K562 (cell line): ENCODE measurements at regions not wholly inside any gene's neighbourhood (a gene's known extent, or its start where the extent isn't known, plus 50 kb on each side); places are given as distances from the start of the nearest gene placed in this dataset.

Experiments
- ATAC-seq: fragments of 200-7000 bp; cut with Tn5 transposase; 3 replicates; pipeline ENCODE4 v1.9.1; 2020; ENCODE audit warnings: moderate library complexity
- BruUV-seq: library from RNA; stranded (reverse); fragments of 400-500 nt; replicated peaks from 2 replicates; lab custom pipeline; 2021; lab: Mats Ljungman, UMichigan
- CTCF ChIA-PET: fragments of 300-600 bp; formaldehyde crosslinking; extraction: SDS; loops from one replicate; lab custom pipeline; 2021; ENCODE audit warnings: low intra/inter-chr PET ratio; lab: Yijun Ruan, JAX
- POLR2A ChIA-PET: fragments of 300-600, 350-650 bp; sonication (Branson Sonifier 250); formaldehyde crosslinking; extraction: SDS; loops from one replicate; lab custom pipeline; 2021; ENCODE audit warnings: antibody characterized with exemption, inconsistent platforms; lab: Yijun Ruan, JAX
- DNase-seq, 4 experiments: peaks; one replicate each; pipeline versions ENCODE4 v3.0.0 to v3.0.0-alpha.2; 2011 to 2018; ENCODE audit warnings: low spot score in 3 of 4, mixed read lengths in 3 of 4; ENCODE audit errors: extremely low read depth in 1 of 4
- FAIRE-seq: peaks from 2 replicates; lab custom pipeline; 2011; peaks lifted over from hg19 to GRCh38; lab: Jason Lieb, UNC
- H2AFZ ChIP-seq: 2 replicates; pipeline ENCODE4 v1.6.0; 2011; ENCODE audit warnings: low read depth, low read length, control low read depth, inconsistent platforms
- H3K27ac ChIP-seq: fragments of 200-600 bp; 3 replicates; pipeline ENCODE4 v1.8.0; 2011; ENCODE audit warnings: low read depth, mild to moderate bottlenecking, control low read depth, inconsistent platforms, low read length, moderate library complexity, mixed read lengths; ENCODE audit errors: extremely low read depth
- H3K27me3 ChIP-seq, 2 experiments: fragments of 300-600 bp in 1 of 2; 2 replicates in 1 of 2; 3 replicates in 1 of 2; pipeline versions ENCODE4 v1.6.0 to v1.8.0; 2011; ENCODE audit warnings: inconsistent platforms in 2 of 2, low read length in 2 of 2, mild to moderate bottlenecking in 1 of 2, mixed read lengths in 1 of 2, moderate library complexity in 1 of 2; ENCODE audit not compliant: control insufficient read depth in 2 of 2, insufficient read depth in 2 of 2
- H3K36me3 ChIP-seq: fragments of 300-600 bp; 3 replicates; pipeline ENCODE4 v1.8.0; 2011; ENCODE audit warnings: mild to moderate bottlenecking, low read length, inconsistent platforms; ENCODE audit not compliant: control insufficient read depth, insufficient read depth
- H3K4me1 ChIP-seq, 2 experiments: fragments of 200-600 bp in 1 of 2; replicated peaks in 1 of 2; 2 replicates in 1 of 2; 3 replicates in 1 of 2; pipeline versions ENCODE4 v1.5.1 to v1.8.0; 2011; ENCODE audit warnings: inconsistent platforms in 2 of 2, low read length in 2 of 2, mild to moderate bottlenecking in 1 of 2, mixed read lengths in 1 of 2, moderate library complexity in 1 of 2; ENCODE audit not compliant: control insufficient read depth in 2 of 2, insufficient read depth in 2 of 2
- H3K4me2 ChIP-seq: 2 replicates; pipeline ENCODE4 v1.6.1; 2011; ENCODE audit warnings: low read length, control low read depth, inconsistent platforms, mixed read lengths; ENCODE audit not compliant: insufficient read depth
- H3K4me3 ChIP-seq: fragments of 200-600 bp; sonication (generic), shearing (Covaris generic); 2 replicates; pipeline ENCODE4 v1.5.1; 2016; ENCODE audit warnings: control low read depth, inconsistent platforms
- H3K79me2 ChIP-seq: fragments of 200-600 bp; 3 replicates; pipeline ENCODE4 v1.8.0; 2011; ENCODE audit warnings: low read length, inconsistent platforms; ENCODE audit not compliant: control insufficient read depth, insufficient read depth
- H3K9ac ChIP-seq, 2 experiments: 2 replicates each; pipeline versions ENCODE4 v1.6.0 to v1.6.1; 2011; ENCODE audit warnings: low read depth in 2 of 2, low read length in 2 of 2, control low read depth in 1 of 2, inconsistent platforms in 1 of 2, mild to moderate bottlenecking in 1 of 2, mixed read lengths in 1 of 2; ENCODE audit not compliant: insufficient read depth in 1 of 2
- H3K9me1 ChIP-seq: one replicate; pipeline ENCODE4 v1.6.0; 2011; ENCODE audit warnings: inconsistent platforms, mild to moderate bottlenecking, low read length, moderate library complexity; ENCODE audit not compliant: control insufficient read depth, insufficient read depth
- H3K9me3 ChIP-seq: replicated peaks from 2 replicates; pipeline ENCODE4 v1.5.1; 2011; ENCODE audit warnings: low read depth, low read length, inconsistent platforms; ENCODE audit not compliant: control insufficient read depth, insufficient read depth
- H4K20me1 ChIP-seq: replicated peaks from 2 replicates; pipeline ENCODE4 v1.6.1; 2011; ENCODE audit warnings: low read length, inconsistent platforms, mixed read lengths; ENCODE audit not compliant: control insufficient read depth, insufficient read depth
- CTBP1 ChIP-seq: fragments of 450-650 bp; IDR thresholded peaks from 2 replicates; pipeline ENCODE4 v1.6.1; 2016; ENCODE audit warnings: borderline replicate concordance
- E2F8 ChIP-seq: fragments of 450-650 bp; IDR thresholded peaks from 2 replicates; pipeline ENCODE4 v1.7.1; 2018; ENCODE audit warnings: mild to moderate bottlenecking, low read depth; ENCODE audit not compliant: partially characterized antibody
- GABPA ChIP-seq: fragments of 200-800 bp; sonication (Bioruptor generic); conservative IDR thresholded peaks from 2 replicates; pipeline ENCODE4 v1.6.1; 2016; ENCODE audit warnings: low read depth, missing genetic modification characterization, missing compliant biosample characterization
- HMG20B ChIP-seq: fragments of 250-450 bp; sonication (Bioruptor Pico); IDR thresholded peaks from 2 replicates; pipeline ENCODE4 v1.5.0; 2021; ENCODE audit warnings: mild to moderate bottlenecking
- KDM5B ChIP-seq: fragments of 200-600 bp; sonication (generic); IDR thresholded peaks from 2 replicates; pipeline ENCODE4 v1.6.1; 2012; ENCODE audit warnings: low read depth, mild to moderate bottlenecking, moderate library complexity, low read length, control low read depth, inconsistent platforms; ENCODE audit not compliant: insufficient replicate concordance
- MBD1 ChIP-seq: fragments of 250-450 bp; sonication (Bioruptor Pico); IDR thresholded peaks from 2 replicates; pipeline ENCODE4 v1.8.0; 2022; ENCODE audit warnings: inconsistent platforms
- MTA3 ChIP-seq: fragments of 450-650 bp; formaldehyde crosslinking; IDR thresholded peaks from 2 replicates; pipeline ENCODE4 v1.6.1; 2017; ENCODE audit warnings: mild to moderate bottlenecking, borderline replicate concordance
- SOX6 ChIP-seq: fragments of 450-650 bp; IDR thresholded peaks from 2 replicates; pipeline ENCODE4 v1.6.1; 2014; ENCODE audit warnings: mild to moderate bottlenecking
- TEAD2 ChIP-seq: fragments of 450-650 bp; IDR thresholded peaks from 2 replicates; pipeline ENCODE4 v1.6.1; 2016; ENCODE audit warnings: missing genetic modification characterization, control low read depth, missing compliant biosample characterization
- THRAP3 ChIP-seq: fragments of 450-650 bp; IDR thresholded peaks from 2 replicates; pipeline ENCODE4 v1.6.1; 2016; ENCODE audit warnings: mild to moderate bottlenecking, inconsistent platforms, borderline replicate concordance
- VEZF1 ChIP-seq: fragments of 200-800 bp; sonication (Bioruptor generic); IDR thresholded peaks from 2 replicates; pipeline ENCODE4 v1.6.1; 2017; ENCODE audit warnings: missing genetic modification characterization, missing compliant biosample characterization
- ZKSCAN3 ChIP-seq: fragments of 250-450 bp; sonication (Bioruptor Pico); IDR thresholded peaks from 2 replicates; pipeline ENCODE4 v1.4.0; 2020
- ZNF174 ChIP-seq: fragments of 250-450 bp; sonication (Bioruptor Pico); IDR thresholded peaks from 2 replicates; pipeline ENCODE4 v1.4.0; 2020; ENCODE audit warnings: mild to moderate bottlenecking
- ZNF589 ChIP-seq: fragments of 200-800 bp; sonication (Bioruptor generic); IDR thresholded peaks from 2 replicates; pipeline ENCODE4 v1.6.1; 2016; ENCODE audit warnings: low read depth, missing genetic modification characterization, missing compliant biosample characterization
- in situ Hi-C: fragments of 300-500 bp; cut with MboI; formaldehyde crosslinking; loops from 4 replicates; pipeline ENCODE4 v1.15.0; 2018; ENCODE audit warnings: inconsistent platforms, mixed read lengths
- intact Hi-C: fragments of 100-400 bp; cut with micrococcal nuclease; formaldehyde crosslinking; loops from 2 replicates; pipeline ENCODE4 v1.14.2; 2022

GRCh38 chr14:82345184-82345583 is 811.5 kb upstream of the SEL1L start:
- intact Hi-C loops (no loop called here), in situ Hi-C loops (no loop called here)
- no peaks in the 10 kb centered on the region for H3K36me3 ChIP-seq
- H3K4me2 ChIP-seq = no peak overlapping the region
- no peak overlapping the region for H3K27ac ChIP-seq
- H3K9me1 ChIP-seq = no peaks in the 10 kb centered on the region
- POLR2A ChIA-PET = no interaction called here
- H3K9me3 ChIP-seq = no peaks in the 10 kb centered on the region
- FAIRE-seq = no peak
- no peak overlapping the region for H3K9ac ChIP-seq
- DNase-seq = no peak
- H3K79me2 ChIP-seq = no peaks in the 10 kb centered on the region
- no peak for ATAC-seq
- H3K27me3 ChIP-seq = no peaks in the 10 kb centered on the region
- CTCF ChIA-PET = no interaction called here
- no peak overlapping the region for H2AFZ ChIP-seq
- no TSS peak for BruUV-seq
- no peak overlapping the region for H3K4me3 ChIP-seq
- H3K4me1 ChIP-seq = no peaks in the 10 kb centered on the region
- H4K20me1 ChIP-seq = no peaks in the 10 kb centered on the region
- TF ChIP-seq MBD1 (no peak), THRAP3 (no peak), TEAD2 (tag) (no peak), CTBP1 (no peak), SOX6 (no peak), MTA3 (no peak), E2F8 (no peak), ZKSCAN3 (CRISPR knock-in tag) (no peak), KDM5B (no peak), HMG20B (CRISPR knock-in tag) (no peak), GABPA (tag) (no peak), VEZF1 (CRISPR knock-in tag) (no peak), ZNF589 (CRISPR knock-in tag) (no peak), ZNF174 (CRISPR knock-in tag) (no peak)
